HG03469 (cell line): ENCODE measurements at regions not wholly inside any gene's neighbourhood (a gene's known extent, or its start where the extent isn't known, plus 50 kb on each side); places are given as distances from the start of the nearest gene placed in this dataset.

Source experiments
- ATAC-seq: cut with Tn5 transposase; IDR thresholded peaks from one replicate; pipeline ENCODE4 v1.9.1; 2021; ENCODE audit warnings: mild to moderate bottlenecking, moderate library complexity, moderate number of reproducible peaks; ENCODE audit not compliant: unreplicated experiment

DNA sequence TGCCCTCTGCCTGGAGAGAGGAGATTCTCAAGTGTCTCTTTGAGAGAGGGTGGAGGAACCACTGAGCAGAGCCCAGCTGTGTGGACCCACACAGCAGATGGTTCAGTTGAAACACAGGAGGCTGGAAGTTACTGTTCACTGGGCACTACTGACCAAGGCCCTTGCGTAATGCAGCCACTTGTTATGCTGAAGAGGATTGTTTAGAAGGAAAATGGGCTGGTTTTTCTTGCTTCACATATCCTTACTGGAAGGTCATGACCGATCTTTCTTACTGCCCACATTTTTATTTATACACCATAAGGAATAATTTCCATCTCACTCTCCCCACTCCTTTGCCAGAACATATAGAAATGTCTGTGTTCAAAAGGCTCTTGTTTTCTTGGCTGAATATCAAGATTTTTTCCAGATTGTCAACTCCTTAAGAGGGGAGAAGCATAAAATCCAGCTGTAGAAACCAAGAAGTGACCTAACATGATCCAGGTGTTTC lies 375.1 kb upstream of the DDHD1 start:
- no peak for ATAC-seq

DNA sequence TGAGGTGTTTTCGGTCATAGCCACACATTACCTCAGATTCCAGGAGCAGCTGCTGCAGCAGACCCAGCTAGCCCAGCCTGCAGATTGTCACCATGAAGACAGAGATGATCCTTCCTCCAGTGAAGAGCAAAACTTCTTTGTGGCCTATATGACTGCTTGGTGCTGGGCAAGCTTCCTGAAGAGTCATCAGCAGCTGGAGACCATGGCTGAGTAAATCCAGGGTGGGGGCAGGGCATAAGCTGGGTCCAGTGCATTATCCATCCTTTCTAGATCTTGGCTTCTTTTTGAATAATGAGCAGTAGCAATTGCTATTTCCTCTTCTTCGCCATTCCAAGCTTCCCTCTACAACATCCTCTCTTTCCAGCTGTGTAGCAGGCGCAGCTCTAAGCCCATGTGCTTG lies 373.1 kb upstream of the DDHD1 start:
- ATAC-seq = no peak

DNA sequence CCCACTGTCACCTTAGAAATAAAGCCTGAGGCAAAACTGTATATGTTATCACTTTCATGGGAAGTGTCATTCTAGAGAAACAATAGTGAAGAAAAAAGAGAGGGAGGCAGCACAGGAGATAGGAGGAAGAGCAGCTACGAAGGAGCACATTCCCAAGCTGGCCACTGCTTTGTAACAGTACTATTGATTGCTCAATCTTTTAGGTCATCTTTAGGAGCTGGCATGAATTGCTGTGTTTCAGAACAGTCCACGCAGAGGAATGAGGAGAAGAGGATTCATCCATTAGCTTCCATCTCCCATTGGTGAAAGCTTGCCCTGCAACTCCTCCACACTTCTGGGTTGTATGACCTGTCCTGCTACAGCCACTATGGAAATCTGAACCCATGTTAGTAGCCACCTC lies 372.5 kb upstream of the DDHD1 start:
- ATAC-seq = no peak

DNA sequence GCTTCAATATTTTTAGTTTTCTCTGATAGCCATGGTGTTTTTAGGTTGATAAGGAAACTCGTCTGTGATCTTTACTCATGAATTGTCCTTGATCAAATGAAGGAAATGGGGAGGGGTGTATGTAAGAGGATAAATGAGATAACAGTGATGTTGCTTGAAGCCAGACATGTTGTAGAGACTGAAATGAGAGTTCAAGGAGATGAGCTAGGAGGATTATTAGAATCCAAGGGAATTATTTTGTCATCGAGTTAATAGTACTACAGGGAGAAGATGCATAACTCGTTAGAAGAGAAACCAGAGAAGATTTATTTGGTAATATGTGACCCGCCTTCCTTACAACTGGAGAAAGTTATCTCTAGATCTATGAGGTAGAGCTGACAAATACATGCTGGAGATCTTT lies 371.3 kb upstream of the DDHD1 start:
- no peak for ATAC-seq

DNA sequence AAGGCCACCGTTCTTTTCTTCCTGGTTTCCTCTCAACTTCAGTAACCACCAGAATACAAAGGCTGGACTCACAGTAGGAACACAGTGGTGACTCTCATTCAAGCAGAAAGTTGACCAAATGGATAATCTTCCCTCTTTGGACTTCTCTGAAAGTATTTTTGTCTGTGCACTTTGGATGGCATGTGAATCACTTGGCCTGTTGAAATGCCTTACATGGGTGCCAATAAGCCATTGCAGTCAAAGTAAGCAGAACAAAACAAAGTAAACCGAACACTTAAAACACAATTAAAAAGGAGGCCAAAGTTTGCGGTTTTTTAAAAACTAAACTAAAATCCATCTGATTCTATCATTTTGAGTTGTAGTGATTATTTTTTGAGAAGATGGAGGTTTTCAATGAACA lies 370.1 kb upstream of the DDHD1 start:
- no peak for ATAC-seq

DNA sequence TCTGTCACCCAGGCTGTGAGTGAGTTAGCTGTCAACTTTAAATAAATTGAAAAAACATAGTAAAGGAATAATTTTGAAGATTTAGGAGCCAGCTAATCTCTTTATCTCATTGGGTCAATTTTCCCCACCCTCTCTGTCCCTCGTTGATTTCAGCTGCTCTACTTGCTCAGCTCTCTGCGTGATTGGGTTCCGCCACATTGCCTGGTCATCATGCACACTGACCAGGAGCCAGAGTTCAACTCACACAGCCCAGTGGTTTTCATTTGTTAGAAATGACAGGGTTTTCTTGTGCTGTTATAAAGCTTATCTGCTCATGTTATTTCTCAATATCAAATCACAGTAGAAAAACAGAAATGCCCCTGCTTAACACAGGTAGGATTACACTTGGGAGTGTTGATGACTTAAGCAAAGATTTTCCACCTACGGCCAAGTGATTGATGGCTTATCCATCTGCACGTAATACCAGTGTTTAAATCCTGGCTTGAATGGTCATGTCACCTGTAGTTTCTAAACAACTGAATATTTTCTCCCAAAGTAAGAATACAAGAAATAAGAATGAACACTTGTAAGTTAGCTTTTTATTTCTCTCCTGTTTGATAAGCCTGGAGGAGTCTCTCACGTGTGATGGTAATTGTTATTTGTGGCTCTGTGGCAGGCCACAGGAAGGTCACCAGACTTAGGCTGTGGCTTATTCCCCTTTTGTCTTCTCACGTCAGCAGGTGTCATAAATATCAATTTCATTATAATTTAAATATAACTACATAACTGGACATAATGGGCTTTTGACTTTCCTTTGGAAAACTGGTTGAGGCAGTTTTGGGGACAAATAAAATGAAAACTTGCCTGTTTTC lies 367.2 kb upstream of the DDHD1 start:
- ATAC-seq = no peak

DNA sequence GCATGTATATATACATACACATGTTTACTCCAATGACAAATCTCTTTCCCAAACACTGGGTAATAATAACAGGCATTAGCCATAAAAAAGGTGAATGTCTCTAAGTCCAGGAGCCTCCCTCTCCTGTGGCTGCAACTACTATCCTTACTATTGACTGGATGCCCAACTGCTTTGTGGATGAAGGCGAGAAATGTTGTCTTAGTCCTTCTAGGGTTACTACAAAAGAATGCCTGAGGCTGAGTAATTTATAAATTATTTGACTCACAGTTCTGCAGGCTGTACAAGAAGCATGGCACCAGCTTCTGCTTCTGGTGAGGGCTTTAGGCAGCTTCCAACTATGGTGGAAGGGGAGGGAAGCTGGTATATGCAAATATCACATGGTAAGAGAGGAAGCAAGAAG lies 366.0 kb upstream of the DDHD1 start:
- no peak for ATAC-seq

DNA sequence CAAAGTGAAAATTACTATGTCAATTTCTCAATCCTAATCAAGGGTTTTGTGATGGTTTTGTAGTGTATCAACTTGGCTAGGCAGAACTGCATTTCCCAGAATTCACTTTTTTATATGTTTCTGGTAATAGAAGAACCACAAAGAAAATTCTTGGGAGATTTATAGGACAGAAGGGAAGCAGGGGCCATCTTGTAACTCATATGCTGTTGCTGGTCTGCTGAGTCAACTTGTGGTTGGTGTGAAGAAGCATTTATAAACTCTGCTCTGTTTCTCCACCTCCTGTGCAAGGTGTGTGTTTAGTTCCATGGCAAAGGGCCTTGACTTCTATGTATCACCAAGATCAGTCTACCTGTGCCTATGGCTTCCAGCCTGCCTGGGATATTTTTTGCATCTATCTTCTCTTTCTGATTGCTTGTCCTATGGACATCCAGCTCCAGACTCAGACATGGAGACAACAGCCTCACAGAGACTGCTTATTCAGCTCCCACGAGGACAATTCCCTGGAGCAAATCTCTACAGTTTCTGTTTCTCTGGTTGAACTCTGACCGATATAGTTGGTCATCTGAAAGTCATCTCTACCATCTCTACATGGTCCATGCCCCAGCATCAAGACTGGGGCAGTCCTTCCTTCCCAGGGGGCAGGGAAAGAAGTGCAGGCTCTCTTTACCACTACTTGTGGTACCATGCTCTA lies 364.3 kb upstream of the DDHD1 start:
- no peak for ATAC-seq

- no peak for ATAC-seq
These were observed 363.2 kb upstream of the DDHD1 start for GRCh38 chr14:53516261-53516774.

GRCh38 chr14:53515276-53515675 lies 362.2 kb upstream of the DDHD1 start:
- no peak for ATAC-seq

GRCh38 chr14:53514197-53514596 lies 361.1 kb upstream of the DDHD1 start:
- no peak for ATAC-seq

GRCh38 chr14:53510281-53510912 lies 357.3 kb upstream of the DDHD1 start:
- ATAC-seq = no peak

DNA sequence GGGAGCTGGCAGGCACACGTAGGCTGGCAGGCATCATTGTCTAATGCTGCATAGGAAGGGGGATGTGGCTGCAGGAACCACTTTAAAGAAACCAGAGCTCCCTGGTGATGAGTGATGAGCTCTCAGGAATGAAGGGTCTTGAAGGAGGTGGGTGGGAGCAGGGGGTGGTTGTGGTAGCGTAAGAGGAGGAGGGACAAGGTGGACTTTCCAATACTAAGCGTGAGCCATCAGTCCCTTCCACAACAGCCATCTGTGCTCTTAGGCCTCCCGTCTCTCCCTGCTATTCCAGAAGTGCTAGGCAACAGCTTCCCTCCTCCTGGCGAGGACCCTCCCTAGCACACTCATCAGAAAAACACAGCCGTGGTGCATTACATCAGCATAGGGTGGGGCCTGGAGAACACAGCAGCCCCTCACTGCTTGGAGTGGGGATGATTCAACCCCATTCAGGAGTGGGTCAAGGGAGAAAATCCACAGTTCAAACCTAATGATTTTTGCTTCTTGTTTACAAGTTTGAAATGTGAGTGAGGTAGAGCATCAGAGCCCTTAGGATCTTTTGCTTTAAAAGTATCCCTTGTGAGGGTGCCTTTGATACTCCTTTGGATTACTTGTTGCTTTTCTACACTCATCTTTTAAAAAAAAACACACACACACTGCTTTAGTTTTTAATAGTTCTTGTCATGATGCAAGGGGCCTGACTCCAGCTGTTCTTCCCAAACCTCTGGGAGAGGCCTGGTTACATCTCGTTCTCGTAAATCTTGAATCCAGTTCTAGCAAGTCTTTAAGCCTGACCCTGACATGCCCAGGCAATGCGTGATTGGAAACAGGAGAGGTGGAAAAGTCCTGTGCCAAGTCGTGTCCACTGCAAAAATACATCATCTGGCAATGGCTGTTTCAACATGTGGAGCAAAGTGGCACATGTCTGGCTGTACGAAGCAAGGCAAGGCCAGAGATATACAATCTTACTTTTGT lies 356.4 kb upstream of the DDHD1 start:
- ATAC-seq = no peak

GRCh38 chr14:53501361-53502211 lies 348.5 kb upstream of the DDHD1 start:
- ATAC-seq = no peak

GRCh38 chr14:53500191-53500590 lies 347.1 kb upstream of the DDHD1 start:
- no peak for ATAC-seq

- ATAC-seq = no peak
These were observed 343.5 kb upstream of the DDHD1 start for GRCh38 chr14:53496668-53497067.

DNA sequence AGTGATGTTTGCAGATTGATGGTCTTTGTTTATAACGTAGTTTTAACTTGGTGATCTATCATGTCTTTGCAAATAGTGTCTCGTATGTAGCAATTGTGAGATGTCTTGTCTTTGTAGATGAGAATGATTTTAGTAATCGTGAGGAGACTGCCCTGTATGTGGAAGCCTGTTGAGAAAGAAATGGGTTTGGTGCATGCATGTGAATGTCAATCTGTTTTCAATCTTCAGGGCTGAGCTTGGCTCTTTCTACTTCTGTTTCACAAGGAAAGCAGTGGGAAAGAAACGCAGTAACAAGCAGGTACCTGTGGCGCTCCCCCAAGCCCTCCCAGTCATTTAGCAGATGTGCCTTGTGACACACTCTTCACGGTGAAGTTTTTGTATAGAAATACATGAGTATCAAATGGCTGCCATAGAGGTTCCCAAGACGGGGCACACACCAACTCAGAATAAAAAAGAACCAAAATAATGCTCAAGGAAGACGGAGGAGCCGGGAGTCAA lies 342.8 kb upstream of the DDHD1 start:
- no peak for ATAC-seq

DNA sequence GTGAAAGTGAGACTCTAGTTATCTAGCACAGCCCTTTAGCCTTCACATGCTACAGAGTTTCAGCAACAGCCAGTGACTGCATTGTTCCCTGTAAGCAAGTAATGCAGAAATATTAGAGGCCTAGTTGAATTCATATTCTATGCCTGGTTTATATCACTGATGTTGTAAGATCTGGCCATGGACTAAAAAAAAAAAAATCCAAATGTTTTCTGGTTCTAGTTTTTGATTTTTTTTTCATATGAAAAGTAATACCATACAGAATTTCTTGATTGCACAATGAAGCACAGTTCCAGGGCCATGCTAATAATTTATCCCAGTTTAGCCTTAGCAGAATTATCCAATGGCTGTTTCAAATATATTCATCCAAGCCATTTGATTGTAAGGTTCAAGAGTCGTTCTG lies 341.5 kb upstream of the DDHD1 start:
- no peak for ATAC-seq

- no peak for ATAC-seq
These were observed 340.7 kb upstream of the DDHD1 start for GRCh38 chr14:53493860-53494259.
